ENCODE measurements at regions not wholly inside any gene's neighbourhood (a gene's known extent, or its start where the extent isn't known, plus 50 kb on each side); places are given as distances from the start of the nearest gene placed in this dataset.

DNA sequence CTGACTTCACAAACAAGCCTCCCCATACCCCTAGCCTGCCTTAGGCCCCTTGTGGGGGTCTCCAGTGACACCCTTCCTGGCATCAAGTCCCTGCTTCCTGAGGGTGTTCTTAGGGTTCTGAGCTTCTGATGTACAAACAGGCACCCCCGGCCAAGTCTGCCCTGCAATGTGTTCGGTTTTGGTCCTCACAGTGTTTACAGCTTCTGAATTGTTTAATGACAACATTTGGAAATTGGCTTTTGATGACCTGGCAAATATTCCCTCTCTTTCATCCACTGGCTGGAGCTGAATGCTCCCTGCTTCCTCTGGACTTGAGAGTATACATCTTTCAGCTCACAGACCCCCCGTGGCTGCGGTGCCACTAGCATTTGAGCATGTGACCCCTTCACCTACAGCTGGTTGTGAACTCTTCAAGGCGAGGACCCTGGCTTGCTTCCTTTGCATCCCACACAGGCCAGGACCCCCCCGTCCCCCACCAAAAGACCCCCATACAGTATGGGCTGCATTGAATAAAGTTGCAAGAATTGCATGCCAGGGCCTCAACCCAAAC, 180.8 kb downstream of the KATNIP start:
- H3K18ac ChIP-seq (ENCODE audit: insufficient read length, low read depth, low read length): no peak overlapping the region

More for the DNA sequence above, 180.8 kb downstream of the KATNIP start:
- Mint-ChIP-seq H3K36me3 (ENCODE audit: insufficient read depth in 1 of 3, low read depth in 3 of 3) (peaks cover 7 to 29% (median 7%) of the 10 kb centered on the region in 3 experiments; a peak in 6 of 7 replicates), H3K4me1 (peaks cover 0 to 3% of the 10 kb centered on the region in 2 experiments; a peak in 1 of 4 replicates), H3K4me3 (no peak overlapping the region), H3K27ac (peak overlapping the region in 1 of 3 experiments; percentile 17; a peak in 2 of 7 replicates), H3K27me3 (ENCODE audit: low read depth) (no peaks in the 10 kb centered on the region), H3K9me3 (peaks cover 0 to 2% of the 10 kb centered on the region in 2 experiments; a peak in 1 of 5 replicates)
- no CpG with 5 or more reads among the region's 6 CpGs for WGBS (ENCODE audit: extremely low coverage, insufficient read length, low lambda C conversion rate)
- TF ChIP-seq, protein P1, sequence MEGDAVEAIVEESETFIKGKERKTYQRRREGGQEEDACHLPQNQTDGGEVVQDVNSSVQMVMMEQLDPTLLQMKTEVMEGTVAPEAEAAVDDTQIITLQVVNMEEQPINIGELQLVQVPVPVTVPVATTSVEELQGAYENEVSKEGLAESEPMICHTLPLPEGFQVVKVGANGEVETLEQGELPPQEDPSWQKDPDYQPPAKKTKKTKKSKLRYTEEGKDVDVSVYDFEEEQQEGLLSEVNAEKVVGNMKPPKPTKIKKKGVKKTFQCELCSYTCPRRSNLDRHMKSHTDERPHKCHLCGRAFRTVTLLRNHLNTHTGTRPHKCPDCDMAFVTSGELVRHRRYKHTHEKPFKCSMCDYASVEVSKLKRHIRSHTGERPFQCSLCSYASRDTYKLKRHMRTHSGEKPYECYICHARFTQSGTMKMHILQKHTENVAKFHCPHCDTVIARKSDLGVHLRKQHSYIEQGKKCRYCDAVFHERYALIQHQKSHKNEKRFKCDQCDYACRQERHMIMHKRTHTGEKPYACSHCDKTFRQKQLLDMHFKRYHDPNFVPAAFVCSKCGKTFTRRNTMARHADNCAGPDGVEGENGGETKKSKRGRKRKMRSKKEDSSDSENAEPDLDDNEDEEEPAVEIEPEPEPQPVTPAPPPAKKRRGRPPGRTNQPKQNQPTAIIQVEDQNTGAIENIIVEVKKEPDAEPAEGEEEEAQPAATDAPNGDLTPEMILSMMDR (conservative IDR thresholded peaks at IDR 0.05): no peak
- H3K27ac ChIP-seq (ENCODE audit: insufficient read length, low read depth, low read length): no peak overlapping the region
- no peak overlapping the region for H2AFZ ChIP-seq (ENCODE audit: low read length)
- H3K9me3 ChIP-seq (ENCODE audit: control insufficient read depth, low read depth, low read length): no peaks in the 10 kb centered on the region
- H3K79me2 ChIP-seq (ENCODE audit: insufficient read depth, low read length): no peaks in the 10 kb centered on the region
- no peak overlapping the region for H2AK5ac ChIP-seq (ENCODE audit: insufficient read length, low read length)
- no peak overlapping the region for H3K4me2 ChIP-seq (ENCODE audit: insufficient read depth, insufficient read length, low read length)
- no peak overlapping the region for H3K4ac ChIP-seq (ENCODE audit: low read depth, low read length)
- H2BK5ac ChIP-seq (ENCODE audit: insufficient read length, low read length): no peak overlapping the region
- no peak overlapping the region for H2BK20ac ChIP-seq (ENCODE audit: low read depth, low read length, poor library complexity, severe bottlenecking)
- H4K20me1 ChIP-seq (ENCODE audit: control insufficient read depth, insufficient read depth, insufficient read length): no peaks in the 10 kb centered on the region
- H3K23me2 ChIP-seq (ENCODE audit: insufficient read length, low read depth, low read length, poor library complexity, severe bottlenecking): no peaks in the 10 kb centered on the region
- H4K8ac ChIP-seq (replicated peaks; ENCODE audit: insufficient read length, low read depth, low read length): no peak overlapping the region
- no peak overlapping the region for H3K9ac ChIP-seq (ENCODE audit: extremely low read depth, insufficient read length, low read length)
- no peaks in the 10 kb centered on the region for H3K79me1 ChIP-seq (ENCODE audit: insufficient read depth, low read depth, low read length, poor library complexity, severe bottlenecking)
- no peak for DNase-seq
- H4K91ac ChIP-seq (ENCODE audit: insufficient read length, low read depth, low read length): no peak overlapping the region
- H3T11ph ChIP-seq (ENCODE audit: low read length): no peak overlapping the region
- no peaks in the 10 kb centered on the region for H3K27me3 ChIP-seq (ENCODE audit: insufficient read depth, low read length)
- no peak overlapping the region for H3K56ac ChIP-seq (ENCODE audit: insufficient read length, low read depth, low read length)
- H3K14ac ChIP-seq (ENCODE audit: insufficient read depth, low read length): no peak overlapping the region
- H3K23ac ChIP-seq (ENCODE audit: insufficient read length, low read depth, low read length): no peak overlapping the region
- no peak overlapping the region for H2BK12ac ChIP-seq (ENCODE audit: insufficient read length, low read depth, low read length)
- H4K5ac ChIP-seq (ENCODE audit: insufficient read length, low read depth, low read length): no peak overlapping the region
- H2BK15ac ChIP-seq (ENCODE audit: low read depth, low read length): no peak overlapping the region
- H2BK120ac ChIP-seq (ENCODE audit: low read depth, low read length, poor library complexity, severe bottlenecking): no peak overlapping the region
- no peaks in the 10 kb centered on the region for H3K4me1 ChIP-seq (ENCODE audit: insufficient read depth, low read length)
